H9 (cell line): ENCODE measurements at regions not wholly inside any gene's neighbourhood (a gene's known extent, or its start where the extent isn't known, plus 50 kb on each side); places are given as distances from the start of the nearest gene placed in this dataset.
"Not testable (repeated sequence)": the region's sequence is repeated elsewhere in the genome, so short reads cannot be mapped to it uniquely, and the experiment has no call there.

Experiments used
- DNase-seq: peaks from one replicate; pipeline ENCODE4 v3.0.0-alpha.2; 2017
- H2AFZ ChIP-seq: one replicate; pipeline ENCODE4 v1.6.1; 2013; ENCODE audit warnings: mild to moderate bottlenecking, low read length, control low read depth, moderate library complexity
- H2AK5ac ChIP-seq: 2 replicates; pipeline ENCODE4 v1.6.1; 2013; ENCODE audit warnings: low read length, control low read depth, mixed read lengths; ENCODE audit not compliant: insufficient read length
- H2BK120ac ChIP-seq: one replicate; pipeline ENCODE4 v1.6.1; 2013; ENCODE audit warnings: low read depth, mild to moderate bottlenecking, low read length, control low read depth, inconsistent platforms; ENCODE audit not compliant: poor library complexity, severe bottlenecking
- H2BK12ac ChIP-seq: 2 replicates; pipeline ENCODE4 v1.6.1; 2013; ENCODE audit warnings: low read length, control low read depth, mixed read lengths, low read depth; ENCODE audit not compliant: insufficient read length
- H2BK15ac ChIP-seq: 2 replicates; pipeline ENCODE4 v1.6.1; 2013; ENCODE audit warnings: low read depth, low read length, control low read depth
- H2BK20ac ChIP-seq: one replicate; pipeline ENCODE4 v1.6.1; 2013; ENCODE audit warnings: low read depth, mild to moderate bottlenecking, low read length, control low read depth, inconsistent platforms; ENCODE audit not compliant: poor library complexity, severe bottlenecking
- H2BK5ac ChIP-seq: 2 replicates; pipeline ENCODE4 v1.6.1; 2013; ENCODE audit warnings: low read length, control low read depth, mixed read lengths; ENCODE audit not compliant: insufficient read length
- H3K14ac ChIP-seq: 2 replicates; pipeline ENCODE4 v1.6.1; 2013; ENCODE audit warnings: low read length, control low read depth; ENCODE audit not compliant: insufficient read depth
- H3K18ac ChIP-seq: 2 replicates; pipeline ENCODE4 v1.6.1; 2013; ENCODE audit warnings: low read depth, mild to moderate bottlenecking, mixed read lengths, low read length, control low read depth; ENCODE audit not compliant: insufficient read length
- H3K23ac ChIP-seq: 2 replicates; pipeline ENCODE4 v1.6.1; 2013; ENCODE audit warnings: low read length, control low read depth, mixed read lengths, low read depth; ENCODE audit not compliant: insufficient read length
- H3K23me2 ChIP-seq: 2 replicates; pipeline ENCODE4 v1.6.1; 2013; ENCODE audit warnings: low read depth, mild to moderate bottlenecking, mixed read lengths, low read length, control low read depth; ENCODE audit not compliant: insufficient read length, poor library complexity, severe bottlenecking
- H3K27ac ChIP-seq: 2 replicates; pipeline ENCODE4 v1.5.1; 2013; ENCODE audit warnings: low read length, control low read depth, mixed read lengths, low read depth; ENCODE audit not compliant: insufficient read length
- H3K27me3 ChIP-seq: 2 replicates; pipeline ENCODE4 v1.6.1; 2013; ENCODE audit warnings: low read length, control low read depth, inconsistent platforms; ENCODE audit not compliant: insufficient read depth
- H3K4ac ChIP-seq: 2 replicates; pipeline ENCODE4 v1.6.1; 2013; ENCODE audit warnings: low read depth, mild to moderate bottlenecking, control low read depth, inconsistent platforms, low read length, moderate library complexity
- H3K4me1 ChIP-seq: 2 replicates; pipeline ENCODE4 v1.6.1; 2013; ENCODE audit warnings: low read length, control low read depth, inconsistent platforms; ENCODE audit not compliant: insufficient read depth
- H3K4me2 ChIP-seq: 2 replicates; pipeline ENCODE4 v1.6.1; 2013; ENCODE audit warnings: low read length, control low read depth, mixed read lengths; ENCODE audit not compliant: insufficient read length, insufficient read depth
- H3K56ac ChIP-seq: 2 replicates; pipeline ENCODE4 v1.6.1; 2013; ENCODE audit warnings: low read depth, mild to moderate bottlenecking, mixed read lengths, low read length, control low read depth; ENCODE audit not compliant: insufficient read length
- H3K79me1 ChIP-seq: 2 replicates; pipeline ENCODE4 v1.6.1; 2013; ENCODE audit warnings: low read depth, mild to moderate bottlenecking, moderate library complexity, low read length, control low read depth, inconsistent platforms; ENCODE audit not compliant: insufficient read depth, poor library complexity, severe bottlenecking
- H3K79me2 ChIP-seq: 2 replicates; pipeline ENCODE4 v1.6.1; 2013; ENCODE audit warnings: low read length, control low read depth, inconsistent platforms; ENCODE audit not compliant: insufficient read depth
- H3K9ac ChIP-seq: 2 replicates; pipeline ENCODE4 v1.6.1; 2013; ENCODE audit warnings: low read length, control low read depth, mixed read lengths; ENCODE audit not compliant: insufficient read length; ENCODE audit errors: extremely low read depth
- H3K9me3 ChIP-seq: one replicate; pipeline ENCODE4 v1.6.1; 2013; ENCODE audit warnings: low read depth, low read length, inconsistent platforms; ENCODE audit not compliant: control insufficient read depth
- H3T11ph ChIP-seq: one replicate; pipeline ENCODE4 v1.6.1; 2013; ENCODE audit warnings: mild to moderate bottlenecking, low read length, control low read depth, inconsistent platforms
- H4K20me1 ChIP-seq: one replicate; pipeline ENCODE4 v1.6.1; 2013; ENCODE audit not compliant: control insufficient read depth, insufficient read length, insufficient read depth
- H4K5ac ChIP-seq: 2 replicates; pipeline ENCODE4 v1.6.1; 2013; ENCODE audit warnings: low read depth, mild to moderate bottlenecking, mixed read lengths, low read length, control low read depth; ENCODE audit not compliant: insufficient read length
- H4K8ac ChIP-seq: replicated peaks from 2 replicates; pipeline ENCODE4 v1.6.1; 2013; ENCODE audit warnings: low read length, control low read depth, mixed read lengths, low read depth; ENCODE audit not compliant: insufficient read length
- H4K91ac ChIP-seq: 2 replicates; pipeline ENCODE4 v1.6.1; 2013; ENCODE audit warnings: low read depth, mild to moderate bottlenecking, moderate library complexity, mixed read lengths, low read length, control low read depth; ENCODE audit not compliant: insufficient read length
- H3K27ac Mint-ChIP-seq, 3 experiments: 2 replicates in 2 of 3; 3 replicates in 1 of 3; pipeline ENCODE4 v1.8.0; 2020 to 2021; ENCODE audit warnings: mixed read lengths in 3 of 3, mild to moderate bottlenecking in 1 of 3, moderate library complexity in 1 of 3
- H3K27me3 Mint-ChIP-seq: 2 replicates; pipeline ENCODE4 v1.8.0; 2021; ENCODE audit warnings: low read depth, mild to moderate bottlenecking, moderate library complexity, mixed read lengths
- H3K36me3 Mint-ChIP-seq, 3 experiments: 2 replicates in 2 of 3; 3 replicates in 1 of 3; pipeline ENCODE4 v1.8.0; 2020 to 2021; ENCODE audit warnings: low read depth in 3 of 3, mixed read lengths in 3 of 3; ENCODE audit not compliant: insufficient read depth in 1 of 3
- H3K4me1 Mint-ChIP-seq, 2 experiments: 2 replicates each; pipeline ENCODE4 v1.8.0; 2020; ENCODE audit warnings: mixed read lengths in 2 of 2
- H3K4me3 Mint-ChIP-seq, 2 experiments: 2 replicates in 1 of 2; 3 replicates in 1 of 2; pipeline ENCODE4 v1.8.0; 2020 to 2021; ENCODE audit warnings: mild to moderate bottlenecking in 2 of 2, mixed read lengths in 2 of 2, moderate library complexity in 1 of 2
- H3K9me3 Mint-ChIP-seq, 2 experiments: 2 replicates in 1 of 2; 3 replicates in 1 of 2; pipeline ENCODE4 v1.8.0; 2020; ENCODE audit warnings: mild to moderate bottlenecking in 2 of 2, mixed read lengths in 2 of 2, moderate library complexity in 1 of 2
- WGBS: extraction: QIAGEN DNeasy Blood & Tissue Kit; methylation state at CpG from one replicate; pipeline ENCODE4 v1.1.7; 2013; ENCODE audit warnings: missing lambda C conversion rate, low lambda C conversion rate, mixed read lengths; ENCODE audit not compliant: insufficient read length; ENCODE audit errors: extremely low coverage; 5-methylcytosine and 5-hydroxymethylcytosine counted together
- TF ChIP-seq, protein P1 (sequence below): fragments of 200-600 bp; sonication (generic); conservative IDR thresholded peaks from 3 replicates; pipeline ENCODE4 v1.8.0; 2021; ENCODE audit warnings: antibody characterized with exemption, mild to moderate bottlenecking

- no peak overlapping the region for H3K4ac ChIP-seq
- no peaks in the 10 kb centered on the region for H3K79me1 ChIP-seq
- no peaks in the 10 kb centered on the region for H3K79me2 ChIP-seq
- H3K4me1 ChIP-seq = peaks cover 2% of the 10 kb centered on the region; the same call in 1 of the 2 replicates
- no CpG with 5 or more reads among the region's 8 CpGs for WGBS
- Mint-ChIP-seq H3K27me3 (peaks cover 2% of the 10 kb centered on the region), H3K9me3 (peaks cover 14 to 17% of the 10 kb centered on the region in 2 experiments; a peak in 4 of 5 replicates), H3K4me3 (no peak overlapping the region), H3K4me1 (peaks cover 16 to 31% of the 10 kb centered on the region in 2 experiments), H3K36me3 (peaks cover 0 to 4% (median 4%) of the 10 kb centered on the region in 3 experiments; a peak in 4 of 7 replicates), H3K27ac (no peak overlapping the region; a peak in 1 of 7 replicates)
- H4K5ac ChIP-seq = no peak overlapping the region
- H3K9me3 ChIP-seq = no peaks in the 10 kb centered on the region
- H3K56ac ChIP-seq = no peak overlapping the region
- H3K27ac ChIP-seq = no peak overlapping the region
- H3K18ac ChIP-seq = no peak overlapping the region
- H2BK20ac ChIP-seq = no peak overlapping the region
- no peak overlapping the region for H2BK15ac ChIP-seq
- H3T11ph ChIP-seq = no peak overlapping the region
- DNase-seq = peak; percentile 66
- H4K20me1 ChIP-seq = no peaks in the 10 kb centered on the region
- no peak overlapping the region for H4K8ac ChIP-seq
- H4K91ac ChIP-seq = no peak overlapping the region
- no peak overlapping the region for H2AFZ ChIP-seq
- no peak overlapping the region for H2BK120ac ChIP-seq
- TF ChIP-seq, protein P1, sequence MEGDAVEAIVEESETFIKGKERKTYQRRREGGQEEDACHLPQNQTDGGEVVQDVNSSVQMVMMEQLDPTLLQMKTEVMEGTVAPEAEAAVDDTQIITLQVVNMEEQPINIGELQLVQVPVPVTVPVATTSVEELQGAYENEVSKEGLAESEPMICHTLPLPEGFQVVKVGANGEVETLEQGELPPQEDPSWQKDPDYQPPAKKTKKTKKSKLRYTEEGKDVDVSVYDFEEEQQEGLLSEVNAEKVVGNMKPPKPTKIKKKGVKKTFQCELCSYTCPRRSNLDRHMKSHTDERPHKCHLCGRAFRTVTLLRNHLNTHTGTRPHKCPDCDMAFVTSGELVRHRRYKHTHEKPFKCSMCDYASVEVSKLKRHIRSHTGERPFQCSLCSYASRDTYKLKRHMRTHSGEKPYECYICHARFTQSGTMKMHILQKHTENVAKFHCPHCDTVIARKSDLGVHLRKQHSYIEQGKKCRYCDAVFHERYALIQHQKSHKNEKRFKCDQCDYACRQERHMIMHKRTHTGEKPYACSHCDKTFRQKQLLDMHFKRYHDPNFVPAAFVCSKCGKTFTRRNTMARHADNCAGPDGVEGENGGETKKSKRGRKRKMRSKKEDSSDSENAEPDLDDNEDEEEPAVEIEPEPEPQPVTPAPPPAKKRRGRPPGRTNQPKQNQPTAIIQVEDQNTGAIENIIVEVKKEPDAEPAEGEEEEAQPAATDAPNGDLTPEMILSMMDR = no peak
- no peak overlapping the region for H2BK5ac ChIP-seq
- no peak overlapping the region for H3K14ac ChIP-seq
- no peak overlapping the region for H3K9ac ChIP-seq
- no peak overlapping the region for H3K4me2 ChIP-seq
- H3K23ac ChIP-seq = no peak overlapping the region
- H3K23me2 ChIP-seq = no peaks in the 10 kb centered on the region
- no peak overlapping the region for H2AK5ac ChIP-seq
- no peak overlapping the region for H2BK12ac ChIP-seq
- H3K27me3 ChIP-seq = no peaks in the 10 kb centered on the region
Measured at GRCh38 chr15:96870580-96870979, 540.1 kb downstream of the NR2F2 start.

- not testable (repeated sequence) for H3K4me3 Mint-ChIP-seq, H3K9me3 ChIP-seq, H2BK12ac ChIP-seq, H3K4ac ChIP-seq, H3K23me2 ChIP-seq, H3K23ac ChIP-seq, H3K27ac Mint-ChIP-seq, H2BK5ac ChIP-seq, H3K27ac ChIP-seq, H2AFZ ChIP-seq, H3K79me2 ChIP-seq, H3K14ac ChIP-seq, H3K9me3 Mint-ChIP-seq, H2BK120ac ChIP-seq, H3K36me3 Mint-ChIP-seq, H3K18ac ChIP-seq, H3T11ph ChIP-seq, H4K5ac ChIP-seq, H3K27me3 Mint-ChIP-seq, H3K4me1 ChIP-seq, H4K8ac ChIP-seq, H3K4me2 ChIP-seq, H4K20me1 ChIP-seq, H3K79me1 ChIP-seq, H2AK5ac ChIP-seq, H3K9ac ChIP-seq, H3K27me3 ChIP-seq, H2BK20ac ChIP-seq, H2BK15ac ChIP-seq, H3K56ac ChIP-seq, H4K91ac ChIP-seq
- no CpG with 5 or more reads among the region's 6 CpGs for WGBS
- H3K4me1 Mint-ChIP-seq = peaks cover 10 to 22% of the 10 kb centered on the region in 2 experiments
- DNase-seq = peak; percentile 48
Measured at GRCh38 chr15:96877442-96877841, 546.9 kb downstream of the NR2F2 start.
